Neuronal stem cell (in vitro differentiated cells): ENCODE measurements at regions not wholly inside any gene's neighbourhood (a gene's known extent, or its start where the extent isn't known, plus 50 kb on each side); places are given as distances from the start of the nearest gene placed in this dataset.

ENCODE experiments used
- DNase-seq: peaks from one replicate; pipeline ENCODE4 v3.0.0-alpha.2; 2013; ENCODE audit warnings: low spot score
- H2AFZ ChIP-seq: one replicate; pipeline ENCODE4 v1.6.1; 2013; ENCODE audit warnings: mild to moderate bottlenecking, low read length, inconsistent platforms
- H2AK5ac ChIP-seq: 2 replicates; pipeline ENCODE4 v1.6.1; 2013; ENCODE audit warnings: low read depth, mild to moderate bottlenecking, inconsistent platforms, low read length, moderate library complexity, mixed read lengths
- H2BK120ac ChIP-seq: 2 replicates; pipeline ENCODE4 v1.6.1; 2013; ENCODE audit warnings: low read depth, mild to moderate bottlenecking, inconsistent platforms, low read length, moderate library complexity, mixed read lengths
- H2BK12ac ChIP-seq: one replicate; pipeline ENCODE4 v1.6.1; 2013; ENCODE audit warnings: low read length, inconsistent platforms
- H2BK15ac ChIP-seq: 2 replicates; pipeline ENCODE4 v1.6.1; 2013; ENCODE audit warnings: mild to moderate bottlenecking, low read length, inconsistent platforms, mixed read lengths
- H2BK5ac ChIP-seq: one replicate; pipeline ENCODE4 v1.6.1; 2013; ENCODE audit warnings: inconsistent platforms, mild to moderate bottlenecking, low read length, moderate library complexity
- H3K14ac ChIP-seq: one replicate; pipeline ENCODE4 v1.6.1; 2013; ENCODE audit warnings: low read length, inconsistent platforms
- H3K18ac ChIP-seq: 2 replicates; pipeline ENCODE4 v1.6.1; 2013; ENCODE audit warnings: low read length, inconsistent platforms
- H3K23ac ChIP-seq: 2 replicates; pipeline ENCODE4 v1.6.1; 2013; ENCODE audit warnings: low read depth, mild to moderate bottlenecking, mixed read lengths, low read length, inconsistent platforms; ENCODE audit not compliant: poor library complexity
- H3K27ac ChIP-seq: replicated peaks from 3 replicates; pipeline ENCODE4 v1.5.1; 2013; ENCODE audit warnings: low read length, inconsistent platforms
- H3K27me3 ChIP-seq, 3 experiments: 2 replicates each; pipeline ENCODE4 v1.6.1; 2013; ENCODE audit warnings: low read length in 3 of 3, mild to moderate bottlenecking in 2 of 3, inconsistent platforms in 1 of 3, low read depth in 1 of 3, mixed read lengths in 1 of 3, moderate library complexity in 1 of 3; ENCODE audit not compliant: control insufficient read depth in 3 of 3, insufficient read depth in 3 of 3
- H3K36me3 ChIP-seq, 2 donors: replicated peaks in 1 of 2; 2 replicates each; pipeline ENCODE4 v1.6.1; 2013; ENCODE audit warnings: low read length in 2 of 2; ENCODE audit not compliant: control insufficient read depth in 2 of 2, insufficient read depth in 2 of 2
- H3K4ac ChIP-seq: 2 replicates; pipeline ENCODE4 v1.6.1; 2013; ENCODE audit warnings: inconsistent platforms, mild to moderate bottlenecking, low read length, moderate library complexity
- H3K4me1 ChIP-seq, 2 donors: 1 replicate in 1 of 2; 2 replicates in 1 of 2; pipeline ENCODE4 v1.6.1; 2013; ENCODE audit warnings: low read length in 2 of 2, low read depth in 1 of 2; ENCODE audit not compliant: control insufficient read depth in 2 of 2, insufficient read depth in 1 of 2
- H3K4me2 ChIP-seq: one replicate; pipeline ENCODE4 v1.6.1; 2013; ENCODE audit warnings: mild to moderate bottlenecking, low read length, inconsistent platforms; ENCODE audit not compliant: insufficient read depth, poor library complexity, severe bottlenecking
- H3K4me3 ChIP-seq, 2 donors: 2 replicates each; pipeline ENCODE4 v1.5.1; 2013; ENCODE audit warnings: low read length in 2 of 2, mild to moderate bottlenecking in 2 of 2, inconsistent platforms in 1 of 2, moderate library complexity in 1 of 2
- H3K79me1 ChIP-seq: one replicate; pipeline ENCODE4 v1.6.1; 2013; ENCODE audit warnings: low read depth, mild to moderate bottlenecking, inconsistent platforms, low read length, moderate library complexity
- H3K9ac ChIP-seq: one replicate; pipeline ENCODE4 v1.6.1; 2013; ENCODE audit warnings: mild to moderate bottlenecking, low read depth, low read length, inconsistent platforms; ENCODE audit not compliant: poor library complexity
- H3K9me3 ChIP-seq, 2 donors: replicated peaks in 1 of 2; 2 replicates each; pipeline versions ENCODE3 to v1.6.1; 2013; ENCODE audit warnings: low read length in 2 of 2, mild to moderate bottlenecking in 2 of 2, inconsistent platforms in 1 of 2, low read depth in 1 of 2, mixed read lengths in 1 of 2, moderate library complexity in 1 of 2; ENCODE audit not compliant: control insufficient read depth in 2 of 2, insufficient read depth in 1 of 2
- H4K8ac ChIP-seq: one replicate; pipeline ENCODE4 v1.6.1; 2013; ENCODE audit warnings: low read depth, mild to moderate bottlenecking, inconsistent platforms, low read length, moderate library complexity
- H4K91ac ChIP-seq: one replicate; pipeline ENCODE4 v1.6.1; 2013; ENCODE audit warnings: low read length, low read depth, mild to moderate bottlenecking, inconsistent platforms; ENCODE audit not compliant: poor library complexity
- WGBS, 2 donors: extraction: QIAGEN DNeasy Blood & Tissue Kit; methylation state at CpG; one replicate each; pipeline ENCODE4 v1.1.7; 2013; ENCODE audit warnings: missing lambda C conversion rate in 2 of 2, mixed read lengths in 1 of 2; ENCODE audit not compliant: insufficient read length in 2 of 2, insufficient replicate concordance in 1 of 2; ENCODE audit errors: extremely low coverage in 2 of 2; 5-methylcytosine and 5-hydroxymethylcytosine counted together

GRCh38 chr7:122198581-122198980 is 54.5 kb upstream of the AASS start:
- Histone ChIP-seq H3K9ac (no peak overlapping the region), H2BK5ac (no peak overlapping the region), H3K4me2 (no peak overlapping the region), H2AFZ (no peak overlapping the region), H4K91ac (no peak overlapping the region), H4K8ac (no peak overlapping the region), H3K23ac (no peak overlapping the region), H2BK12ac (no peak overlapping the region), H3K14ac (no peak overlapping the region), H3K18ac (no peak overlapping the region), H3K9me3 (no peaks in the 10 kb centered on the region), H3K27me3 (no peaks in the 10 kb centered on the region), H2AK5ac (no peak overlapping the region), H3K4me3 (no peak overlapping the region), H3K27ac (no peak overlapping the region), H2BK15ac (no peak overlapping the region), H3K4me1 (no peaks in the 10 kb centered on the region), H2BK120ac (no peak overlapping the region), H3K36me3 (no peaks in the 10 kb centered on the region), H3K79me1 (no peaks in the 10 kb centered on the region), H3K4ac (no peak overlapping the region)
- DNase-seq: no peak
- no CpG with 5 or more reads among the region's 1 CpG for WGBS, 2 donors
